ENCODE measurements at regions not wholly inside any gene's neighbourhood (a gene's known extent, or its start where the extent isn't known, plus 50 kb on each side); places are given as distances from the start of the nearest gene placed in this dataset.

DNA sequence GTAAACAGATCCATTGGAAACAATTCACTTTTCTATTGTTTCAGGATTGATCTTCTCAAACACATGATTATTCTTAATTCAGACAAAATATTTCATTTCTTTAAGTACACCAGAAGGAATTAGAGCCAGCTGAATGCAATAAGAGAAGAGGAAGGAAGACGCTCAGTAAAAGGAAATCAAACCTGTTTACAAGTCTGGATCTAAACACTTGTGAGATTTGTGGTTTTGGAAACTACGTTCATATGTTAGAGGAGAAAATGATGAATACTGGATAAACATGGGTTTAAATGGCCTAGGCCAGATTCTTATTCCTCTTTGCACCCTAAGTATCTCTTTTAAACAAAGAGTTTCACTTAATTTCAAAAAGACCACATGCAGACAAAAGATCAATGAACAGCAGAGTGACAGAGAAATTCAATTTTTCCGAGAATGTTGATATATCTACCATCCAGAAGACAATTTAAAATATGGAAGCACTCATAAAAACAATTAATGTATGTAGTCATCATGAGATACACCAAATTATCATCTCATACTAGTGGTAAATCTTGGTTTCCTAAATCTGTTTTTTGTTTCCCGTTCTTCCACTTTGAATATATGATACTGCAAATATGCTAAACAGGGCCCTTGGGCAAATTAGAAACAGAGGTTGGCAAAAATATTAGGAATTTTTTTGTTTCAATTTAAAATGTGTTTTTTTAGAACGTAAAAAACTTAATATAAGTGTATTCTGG, 703.5 kb upstream of the CITED2 start:
- TF ChIP-seq EZH2 (IDR thresholded peaks at IDR 0.05; ENCODE audit: borderline replicate concordance) = no peak
- TF ChIP-seq CTCF (IDR thresholded peaks at IDR 0.05; ENCODE audit: poor library complexity) = no peak
- TF ChIP-seq EZH2phosphoT487 (IDR thresholded peaks at IDR 0.05; ENCODE audit: low read depth, severe bottlenecking, unreplicated experiment) = peak; percentile 95

Data from hepatocyte (in vitro differentiated cells).